ENCODE measurements at regions not wholly inside any gene's neighbourhood (a gene's known extent, or its start where the extent isn't known, plus 50 kb on each side); places are given as distances from the start of the nearest gene placed in this dataset.

- H3K27ac ChIP-seq (ENCODE audit: control insufficient read depth, insufficient read depth, low read length) = no peak overlapping the region
- H3K9ac ChIP-seq (ENCODE audit: control insufficient read depth, extremely low read depth, insufficient read depth, low read length) = no peak overlapping the region
- no peak overlapping the region for H2AFZ ChIP-seq (ENCODE audit: control insufficient read depth, low read length)
- DNase-seq (ENCODE audit: low read depth, low spot score) (no peak), FAIRE-seq (no peak)
- H3K4me2 ChIP-seq (ENCODE audit: control insufficient read depth, extremely low read depth, insufficient read depth, low read depth, low read length) = no peak overlapping the region
- H4K20me1 ChIP-seq (ENCODE audit: control insufficient read depth, extremely low read depth, insufficient read depth, low read length) = no peaks in the 10 kb centered on the region
- H3K4me1 ChIP-seq (ENCODE audit: control insufficient read depth, extremely low read depth, insufficient read depth, low read length) = no peaks in the 10 kb centered on the region
- dilution Hi-C loops (cut with MboI; ENCODE audit: extremely low pct_ligation_motif_present, low sequenced_read_pairs) = no loop called here
- no peaks in the 10 kb centered on the region for H3K79me2 ChIP-seq (ENCODE audit: control insufficient read depth, insufficient read depth, low read length)
- TF ChIP-seq EZH2 (IDR thresholded peaks at IDR 0.05; ENCODE audit: low read length) = no peak
- TF ChIP-seq CTCF (optimal IDR thresholded peaks at IDR 0.05 in 1 of 3, IDR thresholded peaks at IDR 0.05 in 1 of 3, conservative IDR thresholded peaks at IDR 0.05 in 1 of 3; ENCODE audit: extremely low read depth in 1 of 3, insufficient read depth in 2 of 3, low read length in 3 of 3) = no peak
- no peaks in the 10 kb centered on the region for H3K27me3 ChIP-seq (ENCODE audit: control insufficient read depth, extremely low read depth, insufficient read depth, low read length)
- no peaks in the 10 kb centered on the region for H3K9me1 ChIP-seq (ENCODE audit: control insufficient read depth, extremely low read depth, insufficient read depth, low read length)
- no peak overlapping the region for H3K4me3 ChIP-seq (ENCODE audit: control insufficient read depth in 2 of 3, extremely low read depth in 1 of 3, insufficient read depth in 2 of 3, low read depth in 1 of 3, low read length in 3 of 3)
- H3K9me3 ChIP-seq (ENCODE audit: control insufficient read depth, low read depth, low read length) = no peaks in the 10 kb centered on the region
- no peaks in the 10 kb centered on the region for H3K36me3 ChIP-seq (ENCODE audit: control insufficient read depth in 2 of 2, extremely low read depth in 1 of 2, insufficient read depth in 2 of 2, low read length in 2 of 2)
Observed at GRCh38 chr17:54678158-54678557, 222.5 kb upstream of the TOM1L1 start.

- no peak overlapping the region for H3K4me3 ChIP-seq (ENCODE audit: control insufficient read depth in 2 of 3, extremely low read depth in 1 of 3, insufficient read depth in 2 of 3, low read depth in 1 of 3, low read length in 3 of 3)
- H3K9me3 ChIP-seq (ENCODE audit: control insufficient read depth, low read depth, low read length) = no peaks in the 10 kb centered on the region
- no peak overlapping the region for H3K27ac ChIP-seq (ENCODE audit: control insufficient read depth, insufficient read depth, low read length)
- no peak overlapping the region for H3K4me2 ChIP-seq (ENCODE audit: control insufficient read depth, extremely low read depth, insufficient read depth, low read depth, low read length)
- H3K4me1 ChIP-seq (ENCODE audit: control insufficient read depth, extremely low read depth, insufficient read depth, low read length) = no peaks in the 10 kb centered on the region
- FAIRE-seq (no peak), DNase-seq (ENCODE audit: low read depth, low spot score) (no peak)
- TF ChIP-seq CTCF (optimal IDR thresholded peaks at IDR 0.05 in 1 of 3, IDR thresholded peaks at IDR 0.05 in 1 of 3, conservative IDR thresholded peaks at IDR 0.05 in 1 of 3; ENCODE audit: extremely low read depth in 1 of 3, insufficient read depth in 2 of 3, low read length in 3 of 3) = no peak
- TF ChIP-seq EZH2 (IDR thresholded peaks at IDR 0.05; ENCODE audit: low read length) = no peak
- H3K79me2 ChIP-seq (ENCODE audit: control insufficient read depth, insufficient read depth, low read length) = no peaks in the 10 kb centered on the region
- no peaks in the 10 kb centered on the region for H3K9me1 ChIP-seq (ENCODE audit: control insufficient read depth, extremely low read depth, insufficient read depth, low read length)
- H3K36me3 ChIP-seq (ENCODE audit: control insufficient read depth in 2 of 2, extremely low read depth in 1 of 2, insufficient read depth in 2 of 2, low read length in 2 of 2) = no peaks in the 10 kb centered on the region
- no peak overlapping the region for H3K9ac ChIP-seq (ENCODE audit: control insufficient read depth, extremely low read depth, insufficient read depth, low read length)
- H4K20me1 ChIP-seq (ENCODE audit: control insufficient read depth, extremely low read depth, insufficient read depth, low read length) = no peaks in the 10 kb centered on the region
- no peaks in the 10 kb centered on the region for H3K27me3 ChIP-seq (ENCODE audit: control insufficient read depth, extremely low read depth, insufficient read depth, low read length)
- no peak overlapping the region for H2AFZ ChIP-seq (ENCODE audit: control insufficient read depth, low read length)
- dilution Hi-C loops (cut with MboI; ENCODE audit: extremely low pct_ligation_motif_present, low sequenced_read_pairs) = no loop called here
Observed at GRCh38 chr17:54680410-54680809, 220.2 kb upstream of the TOM1L1 start.
